NCI-H446 (cell line): ENCODE measurements at regions not wholly inside any gene's neighbourhood (a gene's known extent, or its start where the extent isn't known, plus 50 kb on each side); places are given as distances from the start of the nearest gene placed in this dataset.

Source experiments
- DNase-seq, 2 experiments: peaks; one replicate each; lab custom pipeline; 2025; lab: John Stamatoyannopoulos, UW

- no peak for DNase-seq
These were observed 454.1 kb upstream of the IL12A start for GRCh38 chr3:159534496-159534895.

- no peak for DNase-seq
These were observed 451.8 kb upstream of the IL12A start for GRCh38 chr3:159536876-159537275.

GRCh38 chr3:159538507-159538906 lies 450.1 kb upstream of the IL12A start:
- DNase-seq, result no peak

GRCh38 chr3:159540882-159541495 lies 447.6 kb upstream of the IL12A start:
- DNase-seq, result no peak

- no peak for DNase-seq
These were observed 439.8 kb upstream of the IL12A start for GRCh38 chr3:159548675-159549335.

GRCh38 chr3:159555205-159555604 lies 433.4 kb upstream of the IL12A start:
- no peak for DNase-seq

GRCh38 chr3:159559771-159560170 lies 428.9 kb upstream of the IL12A start:
- DNase-seq, result no peak

GRCh38 chr3:159560214-159560979 lies 428.2 kb upstream of the IL12A start:
- DNase-seq, result no peak

- DNase-seq, result no peak
These were observed 423.3 kb upstream of the IL12A start for GRCh38 chr3:159565313-159565712.

GRCh38 chr3:159583662-159584061 lies 405.0 kb upstream of the IL12A start:
- DNase-seq, result no peak

GRCh38 chr3:159584421-159584820 lies 404.2 kb upstream of the IL12A start:
- DNase-seq, result no peak

GRCh38 chr3:159586571-159587202 lies 401.9 kb upstream of the IL12A start:
- peak in 1 of 2 experiments; percentile 35 for DNase-seq

GRCh38 chr3:159593927-159594605 lies 394.6 kb upstream of the IL12A start:
- peak in 1 of 2 experiments; percentile 29 for DNase-seq

- no peak for DNase-seq
These were observed 388.3 kb upstream of the IL12A start for GRCh38 chr3:159600291-159600690.

- DNase-seq, result peak in 1 of 2 experiments; percentile 29
These were observed 384.5 kb upstream of the IL12A start for GRCh38 chr3:159604151-159604581.

- no peak for DNase-seq
These were observed 383.5 kb upstream of the IL12A start for GRCh38 chr3:159605101-159605500.

- DNase-seq, result no peak
These were observed 382.9 kb upstream of the IL12A start for GRCh38 chr3:159605776-159606175.

GRCh38 chr3:159607856-159608255 lies 380.8 kb upstream of the IL12A start:
- no peak for DNase-seq

GRCh38 chr3:159608311-159608710 lies 380.3 kb upstream of the IL12A start:
- DNase-seq, result no peak

GRCh38 chr3:159609625-159610024 lies 379.0 kb upstream of the IL12A start:
- no peak for DNase-seq

- DNase-seq, result peak in 1 of 2 experiments; percentile 34
These were observed 372.3 kb upstream of the IL12A start for GRCh38 chr3:159616234-159616825.
